ENCODE measurements at regions not wholly inside any gene's neighbourhood (a gene's known extent, or its start where the extent isn't known, plus 50 kb on each side); places are given as distances from the start of the nearest gene placed in this dataset.

GRCh38 chr13:75915066-75915465 lies 278.9 kb downstream of the LMO7 start:
- TF ChIP-seq POLR2AphosphoS5 (IDR thresholded peaks at IDR 0.05; ENCODE audit: low read depth, low read length) (no peak), SPI1 (IDR thresholded peaks at IDR 0.05; ENCODE audit: low read depth, low read length) (no peak)
